NOMO-1 (cell line): ENCODE measurements at regions not wholly inside any gene's neighbourhood (a gene's known extent, or its start where the extent isn't known, plus 50 kb on each side); places are given as distances from the start of the nearest gene placed in this dataset.

Experiments
- DNase-seq, 2 experiments: peaks; one replicate each; lab custom pipeline; 2025; ENCODE audit not compliant: unreplicated experiment in 2 of 2; lab: John Stamatoyannopoulos, UW

GRCh38 chr4:96894621-96895020, 1054.7 kb downstream of the PDHA2 start:
- DNase-seq = no peak

GRCh38 chr4:96895826-96896225, 1055.9 kb downstream of the PDHA2 start:
- DNase-seq = no peak

GRCh38 chr4:96912716-96913115, 1072.8 kb downstream of the PDHA2 start:
- DNase-seq = no peak

GRCh38 chr4:96913441-96914080, 1073.7 kb downstream of the PDHA2 start:
- no peak for DNase-seq

GRCh38 chr4:96916711-96917110, 1076.8 kb downstream of the PDHA2 start:
- no peak for DNase-seq

- no peak for DNase-seq
Observed at GRCh38 chr4:96936886-96937285, 1097.0 kb downstream of the PDHA2 start.

- no peak for DNase-seq
Observed at GRCh38 chr4:96946552-96946951, 1106.7 kb downstream of the PDHA2 start.

- no peak for DNase-seq
Observed at GRCh38 chr4:96952610-96953009, 1112.7 kb downstream of the PDHA2 start.

GRCh38 chr4:96955226-96955625, 1115.3 kb downstream of the PDHA2 start:
- no peak for DNase-seq

- DNase-seq = no peak
Observed at GRCh38 chr4:96955691-96956090, 1115.8 kb downstream of the PDHA2 start.

- DNase-seq = no peak
Observed at GRCh38 chr4:96969455-96969854, 1129.6 kb downstream of the PDHA2 start.

GRCh38 chr4:96972920-96973319, 1133.0 kb downstream of the PDHA2 start:
- no peak for DNase-seq

- DNase-seq = no peak
Observed at GRCh38 chr4:96974295-96974694, 1134.4 kb downstream of the PDHA2 start.

- no peak for DNase-seq
Observed at GRCh38 chr4:96983830-96984229, 1143.9 kb downstream of the PDHA2 start.

- no peak for DNase-seq
Observed at GRCh38 chr4:96986816-96987215, 1146.9 kb downstream of the PDHA2 start.

GRCh38 chr4:96991083-96991482, 1151.2 kb downstream of the PDHA2 start:
- DNase-seq = no peak

GRCh38 chr4:96992443-96992842, 1150.8 kb downstream of the STPG2 start:
- DNase-seq = no peak

GRCh38 chr4:96993560-96993959, 1149.7 kb downstream of the STPG2 start:
- no peak for DNase-seq

GRCh38 chr4:97003715-97004114, 1139.6 kb downstream of the STPG2 start:
- no peak for DNase-seq

- no peak for DNase-seq
Observed at GRCh38 chr4:97013309-97013708, 1130.0 kb downstream of the STPG2 start.

- DNase-seq = no peak
Observed at GRCh38 chr4:97013711-97014110, 1129.6 kb downstream of the STPG2 start.

- no peak for DNase-seq
Observed at GRCh38 chr4:97015301-97015700, 1128.0 kb downstream of the STPG2 start.
